IMR-90 (cell line): ENCODE measurements at regions not wholly inside any gene's neighbourhood (a gene's known extent, or its start where the extent isn't known, plus 50 kb on each side); places are given as distances from the start of the nearest gene placed in this dataset.

Experiments
- ATAC-seq: fragments of 200-7000 bp; cut with Tn5 transposase; 2 replicates; pipeline ENCODE4 v1.9.1; 2020; ENCODE audit warnings: low read depth, mild to moderate bottlenecking, moderate library complexity
- BruUV-seq: library from RNA; stranded (reverse); fragments of 400-500 nt; replicated peaks from 2 replicates; lab custom pipeline; 2021; lab: Mats Ljungman, UMichigan
- CTCF ChIA-PET: fragments of 300-600 bp; formaldehyde crosslinking; extraction: SDS; loops from one replicate; lab custom pipeline; 2021; ENCODE audit warnings: antibody characterized with exemption; lab: Yijun Ruan, JAX
- POLR2A ChIA-PET: fragments of 300-600 bp; sonication (Branson Sonifier 250); formaldehyde crosslinking; loops from one replicate; lab custom pipeline; 2022; ENCODE audit warnings: antibody characterized with exemption; ENCODE audit not compliant: unreplicated experiment; lab: Charles Lee
- DNase-seq: peaks from one replicate; pipeline ENCODE4 v3.0.0; 2013
- H2AFZ ChIP-seq: replicated peaks from 2 replicates; pipeline ENCODE3; 2013; ENCODE audit warnings: low read length, mild to moderate bottlenecking; ENCODE audit not compliant: poor library complexity
- H2AK5ac ChIP-seq: 2 replicates; pipeline ENCODE4 v1.6.1; 2013; ENCODE audit warnings: low read depth, low read length, inconsistent platforms
- H2AK9ac ChIP-seq: replicated peaks from 2 replicates; pipeline ENCODE3; 2013; ENCODE audit warnings: mild to moderate bottlenecking, low read depth, low read length, moderate library complexity; ENCODE audit not compliant: poor library complexity
- H2BK120ac ChIP-seq: 2 replicates; pipeline ENCODE4 v1.6.1; 2013; ENCODE audit warnings: low read depth, low read length, inconsistent platforms
- H2BK15ac ChIP-seq: 3 replicates; pipeline ENCODE4 v1.6.1; 2013; ENCODE audit warnings: low read depth, low read length, inconsistent platforms
- H2BK20ac ChIP-seq: 2 replicates; pipeline ENCODE4 v1.6.1; 2013; ENCODE audit warnings: low read depth, mild to moderate bottlenecking, inconsistent platforms, low read length, moderate library complexity
- H2BK5ac ChIP-seq: 2 replicates; pipeline ENCODE4 v1.6.1; 2013; ENCODE audit warnings: mild to moderate bottlenecking, low read depth, low read length, inconsistent platforms; ENCODE audit not compliant: poor library complexity, severe bottlenecking
- H3K14ac ChIP-seq: replicated peaks from 2 replicates; pipeline ENCODE4 v1.6.1; 2013; ENCODE audit warnings: low read depth, low read length, inconsistent platforms
- H3K18ac ChIP-seq: 2 replicates; pipeline ENCODE4 v1.6.1; 2013; ENCODE audit warnings: low read depth, low read length, control low read depth
- H3K23ac ChIP-seq: 2 replicates; pipeline ENCODE4 v1.6.1; 2013; ENCODE audit warnings: low read depth, low read length, inconsistent platforms
- H3K27ac ChIP-seq: 2 replicates; pipeline ENCODE4 v1.5.1; 2013; ENCODE audit warnings: mild to moderate bottlenecking, control low read depth, low read length; ENCODE audit not compliant: insufficient read depth
- H3K27me3 ChIP-seq: 2 replicates; pipeline ENCODE4 v1.6.1; 2013; ENCODE audit warnings: low read length; ENCODE audit not compliant: control insufficient read depth, insufficient read depth
- H3K36me3 ChIP-seq: 2 replicates; pipeline ENCODE4 v1.6.1; 2013; ENCODE audit warnings: low read length, mixed read lengths; ENCODE audit not compliant: control insufficient read depth, insufficient read depth
- H3K4ac ChIP-seq: 2 replicates; pipeline ENCODE4 v1.6.1; 2013; ENCODE audit warnings: low read depth, low read length, inconsistent platforms
- H3K4me1 ChIP-seq: 2 replicates; pipeline ENCODE4 v1.6.1; 2013; ENCODE audit warnings: low read length, mixed read lengths; ENCODE audit not compliant: control insufficient read depth, insufficient read depth
- H3K4me2 ChIP-seq: 2 replicates; pipeline ENCODE4 v1.6.1; 2013; ENCODE audit warnings: low read depth, mild to moderate bottlenecking, control low read depth, low read length, moderate library complexity
- H3K4me3 ChIP-seq: 2 replicates; pipeline ENCODE4 v1.5.1; 2013; ENCODE audit warnings: low read depth, mild to moderate bottlenecking, control low read depth, low read length, moderate library complexity; ENCODE audit not compliant: insufficient read depth
- H3K56ac ChIP-seq: 2 replicates; pipeline ENCODE4 v1.6.1; 2013; ENCODE audit warnings: low read length, inconsistent platforms; ENCODE audit not compliant: insufficient read depth; ENCODE audit errors: extremely low read depth
- H3K79me1 ChIP-seq, 2 experiments: 2 replicates each; pipeline ENCODE4 v1.6.1; 2013; ENCODE audit warnings: low read length in 2 of 2, inconsistent platforms in 1 of 2, low read depth in 1 of 2
- H3K9ac ChIP-seq: 2 replicates; pipeline ENCODE4 v1.6.1; 2013; ENCODE audit warnings: low read depth, low read length, control low read depth
- H3K9me1 ChIP-seq: 2 replicates; pipeline ENCODE4 v1.6.1; 2013; ENCODE audit warnings: low read length, inconsistent platforms; ENCODE audit not compliant: insufficient read depth
- H3K9me3 ChIP-seq: 2 replicates; pipeline ENCODE4 v1.6.1; 2013; ENCODE audit warnings: low read length; ENCODE audit not compliant: control insufficient read depth, insufficient read depth
- H4K20me1 ChIP-seq: 2 replicates; pipeline ENCODE4 v1.6.1; 2013; ENCODE audit warnings: low read length, inconsistent platforms; ENCODE audit not compliant: insufficient read depth
- H4K5ac ChIP-seq: 2 replicates; pipeline ENCODE4 v1.6.1; 2013; ENCODE audit warnings: mild to moderate bottlenecking, low read depth, low read length, control low read depth
- H4K8ac ChIP-seq, 2 experiments: 2 replicates each; pipeline ENCODE4 v1.6.1; 2013; ENCODE audit warnings: low read depth in 2 of 2, low read length in 2 of 2, control low read depth in 1 of 2, inconsistent platforms in 1 of 2
- H4K91ac ChIP-seq: 2 replicates; pipeline ENCODE4 v1.6.1; 2013; ENCODE audit warnings: low read depth, low read length, inconsistent platforms; ENCODE audit not compliant: insufficient read depth
- FOS ChIP-seq: fragments of 150-350 bp; IDR thresholded peaks from 2 replicates; pipeline ENCODE4 v1.6.1; 2016; ENCODE audit warnings: low read depth, low read length
- NFE2L2 ChIP-seq: fragments of 150-350 bp; IDR thresholded peaks from 2 replicates; pipeline ENCODE4 v1.6.1; 2016; ENCODE audit warnings: low read depth, mild to moderate bottlenecking, low read length
- RAD21 ChIP-seq: IDR thresholded peaks from 2 replicates; pipeline ENCODE4 v1.6.1; 2012; ENCODE audit warnings: low read length, improper control_type of control experiment
- USF2 ChIP-seq: fragments of 150-350 bp; IDR thresholded peaks from 2 replicates; pipeline ENCODE4 v1.6.1; 2017; ENCODE audit warnings: mild to moderate bottlenecking, antibody characterized with exemption, low read length, low read depth
- WGBS, 2 experiments: methylation state at CpG; one replicate each; pipeline versions ENCODE4 v1.1.5 to v1.1.7; 2013; ENCODE audit warnings: missing lambda C conversion rate in 2 of 2; ENCODE audit not compliant: insufficient read length in 1 of 2; ENCODE audit errors: extremely low coverage in 2 of 2; 5-methylcytosine and 5-hydroxymethylcytosine counted together
- dilution Hi-C: fragments of 300-500 bp; cut with HindIII; formaldehyde crosslinking; loops from one replicate; pipeline ENCODE4 v1.14.3; 2018; ENCODE audit warnings: low sequenced_read_pairs; ENCODE audit not compliant: unreplicated experiment
- in situ Hi-C: fragments of 300-500 bp; cut with MboI; formaldehyde crosslinking; loops from 3 replicates; pipeline ENCODE4 v1.14.3; 2019; ENCODE audit warnings: low sequenced_read_pairs, inconsistent platforms, mixed read lengths
- intact Hi-C: fragments of 100-400 bp; cut with micrococcal nuclease; formaldehyde crosslinking; loops from 2 replicates; pipeline ENCODE4 v1.10.0; 2022

GRCh38 chr20:57108742-57109570, 157.5 kb downstream of the BMP7 start:
- Histone ChIP-seq H3K36me3 (no peaks in the 10 kb centered on the region), H4K5ac (no peak overlapping the region), H3K79me1 (no peaks in the 10 kb centered on the region), H3K27me3 (no peaks in the 10 kb centered on the region), H3K4me3 (no peak overlapping the region), H4K8ac (no peak overlapping the region), H2BK120ac (no peak overlapping the region), H3K27ac (no peak overlapping the region), H3K23ac (no peak overlapping the region), H2AK9ac (no peak overlapping the region), H3K9me1 (no peaks in the 10 kb centered on the region), H4K91ac (no peak overlapping the region), H2AK5ac (no peak overlapping the region), H3K4me2 (no peak overlapping the region), H3K9me3 (peaks cover 22% of the 10 kb centered on the region), H3K14ac (no peak overlapping the region), H3K4ac (no peak overlapping the region), H2BK5ac (no peak overlapping the region), H3K4me1 (no peaks in the 10 kb centered on the region), H2BK15ac (no peak overlapping the region), H3K9ac (no peak overlapping the region), H3K18ac (no peak overlapping the region), H2AFZ (no peak overlapping the region), H4K20me1 (no peaks in the 10 kb centered on the region), H2BK20ac (no peak overlapping the region), H3K56ac (no peak overlapping the region)
- TF ChIP-seq RAD21 (no peak), NFE2L2 (no peak), USF2 (no peak), FOS (no peak)
- CTCF ChIA-PET: no interaction called here
- dilution Hi-C loops (no loop called here), intact Hi-C loops (no loop called here), in situ Hi-C loops (no loop called here)
- ATAC-seq: no peak
- 29% methylated on average over 4 of the region's 18 CpGs; no CpG with 5 or more reads in 1 of the 2 experiments for WGBS, 2 experiments
- POLR2A ChIA-PET: no interaction called here
- no TSS peak for BruUV-seq
- no peak for DNase-seq
